ENCODE measurements at regions not wholly inside any gene's neighbourhood (a gene's known extent, or its start where the extent isn't known, plus 50 kb on each side); places are given as distances from the start of the nearest gene placed in this dataset.
"Not testable (repeated sequence)": the region's sequence is repeated elsewhere in the genome, so short reads cannot be mapped to it uniquely, and the experiment has no call there.

DNA sequence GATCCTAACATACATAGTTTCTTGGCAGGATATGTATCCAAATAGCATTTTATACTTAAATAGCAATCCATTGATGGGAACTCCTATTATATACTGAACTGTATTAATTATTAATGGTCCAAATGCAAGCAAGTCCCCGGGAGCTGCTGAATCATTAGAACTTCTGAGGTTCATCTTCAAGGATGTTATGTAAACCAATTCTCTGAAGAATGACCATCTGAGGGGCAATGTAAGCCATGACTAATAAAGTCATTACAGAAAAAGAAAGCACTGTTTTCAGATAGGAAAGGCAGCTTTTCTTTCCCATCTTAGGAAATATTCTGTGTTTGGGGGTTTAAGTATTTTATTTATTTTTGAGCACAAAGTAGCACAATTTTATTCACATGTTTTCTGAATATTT lies 166.1 kb upstream of the SLC16A7 start:
- Histone ChIP-seq H3K36me3 (ENCODE audit: insufficient read depth, low read length) (no peaks in the 10 kb centered on the region), H3K9me2 (ENCODE audit: insufficient read depth, low read length) (no peaks in the 10 kb centered on the region), H4K20me1 (ENCODE audit: insufficient read depth, low read length) (no peaks in the 10 kb centered on the region), H3K4me3 (ENCODE audit: low read depth, low read length, poor library complexity, severe bottlenecking) (no peak overlapping the region), H3K4me2 (ENCODE audit: low read length) (no peak overlapping the region), H3K27ac (ENCODE audit: low read depth, low read length, poor library complexity, severe bottlenecking) (no peak overlapping the region), H3K4me1 (ENCODE audit: insufficient read depth, low read length, poor library complexity, severe bottlenecking) (no peaks in the 10 kb centered on the region), H2AFZ (ENCODE audit: low read length) (no peak overlapping the region), H3K9me3 (ENCODE audit: low read length) (no peaks in the 10 kb centered on the region), H3K79me2 (ENCODE audit: insufficient read depth, low read depth, low read length) (no peaks in the 10 kb centered on the region)
- intact Hi-C loops (cut with micrococcal nuclease; ENCODE audit: unreplicated experiment) = no loop called here
- BruUV-seq (replicated peaks) = no TSS peak
- POLR2A ChIA-PET = interaction anchor here (1.1 kb wide), 1 partner anchor 11 kb away, joined by 3 read pairs; no protein-coding TSS in a partner anchor
- no peak for DNase-seq (ENCODE audit: low spot score)
- no peak for TF ChIP-seq EZH2phosphoT487 (IDR thresholded peaks at IDR 0.05; ENCODE audit: borderline replicate concordance, low read depth, low read length)
- TF ChIP-seq, protein P1, sequence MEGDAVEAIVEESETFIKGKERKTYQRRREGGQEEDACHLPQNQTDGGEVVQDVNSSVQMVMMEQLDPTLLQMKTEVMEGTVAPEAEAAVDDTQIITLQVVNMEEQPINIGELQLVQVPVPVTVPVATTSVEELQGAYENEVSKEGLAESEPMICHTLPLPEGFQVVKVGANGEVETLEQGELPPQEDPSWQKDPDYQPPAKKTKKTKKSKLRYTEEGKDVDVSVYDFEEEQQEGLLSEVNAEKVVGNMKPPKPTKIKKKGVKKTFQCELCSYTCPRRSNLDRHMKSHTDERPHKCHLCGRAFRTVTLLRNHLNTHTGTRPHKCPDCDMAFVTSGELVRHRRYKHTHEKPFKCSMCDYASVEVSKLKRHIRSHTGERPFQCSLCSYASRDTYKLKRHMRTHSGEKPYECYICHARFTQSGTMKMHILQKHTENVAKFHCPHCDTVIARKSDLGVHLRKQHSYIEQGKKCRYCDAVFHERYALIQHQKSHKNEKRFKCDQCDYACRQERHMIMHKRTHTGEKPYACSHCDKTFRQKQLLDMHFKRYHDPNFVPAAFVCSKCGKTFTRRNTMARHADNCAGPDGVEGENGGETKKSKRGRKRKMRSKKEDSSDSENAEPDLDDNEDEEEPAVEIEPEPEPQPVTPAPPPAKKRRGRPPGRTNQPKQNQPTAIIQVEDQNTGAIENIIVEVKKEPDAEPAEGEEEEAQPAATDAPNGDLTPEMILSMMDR (conservative IDR thresholded peaks at IDR 0.05; ENCODE audit: low read length) = no peak
- CTCF ChIA-PET (ENCODE audit: unreplicated experiment) = no interaction called here

DNA sequence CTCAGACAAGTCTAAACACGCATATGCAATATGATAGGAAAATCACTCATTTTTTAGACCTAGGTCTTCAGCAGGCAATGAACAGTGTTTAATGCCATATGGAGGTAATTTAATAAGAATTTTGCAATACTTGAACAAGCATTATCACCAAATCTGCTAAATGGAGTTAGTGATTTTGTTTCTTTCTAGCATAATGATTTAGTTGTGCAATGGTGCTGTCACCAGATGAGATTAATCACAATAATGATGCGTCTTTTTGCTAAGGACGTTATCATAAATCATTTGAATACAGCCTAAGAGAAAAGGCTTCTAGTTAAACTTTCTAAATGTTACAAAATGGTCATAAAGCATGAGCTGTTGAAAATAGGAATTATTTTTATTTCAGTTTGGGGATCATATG lies 170.0 kb upstream of the SLC16A7 start:
- Histone ChIP-seq H2AFZ (ENCODE audit: low read length) (no peak overlapping the region), H3K79me2 (ENCODE audit: insufficient read depth, low read depth, low read length) (no peaks in the 10 kb centered on the region), H3K27ac (ENCODE audit: low read depth, low read length, poor library complexity, severe bottlenecking) (no peak overlapping the region), H4K20me1 (ENCODE audit: insufficient read depth, low read length) (no peaks in the 10 kb centered on the region), H3K4me3 (ENCODE audit: low read depth, low read length, poor library complexity, severe bottlenecking) (no peak overlapping the region), H3K36me3 (ENCODE audit: insufficient read depth, low read length) (no peaks in the 10 kb centered on the region), H3K4me1 (ENCODE audit: insufficient read depth, low read length, poor library complexity, severe bottlenecking) (no peaks in the 10 kb centered on the region), H3K9me2 (ENCODE audit: insufficient read depth, low read length) (no peaks in the 10 kb centered on the region), H3K4me2 (ENCODE audit: low read length) (no peak overlapping the region), H3K9me3 (ENCODE audit: low read length) (no peaks in the 10 kb centered on the region)
- ChIA-PET POLR2A (no interaction called here), CTCF (ENCODE audit: unreplicated experiment) (no interaction called here)
- intact Hi-C loops (cut with micrococcal nuclease; ENCODE audit: unreplicated experiment) = no loop called here
- no peak for TF ChIP-seq EZH2phosphoT487 (IDR thresholded peaks at IDR 0.05; ENCODE audit: borderline replicate concordance, low read depth, low read length)
- TF ChIP-seq, protein P1 (conservative IDR thresholded peaks at IDR 0.05; ENCODE audit: low read length) = no peak
- BruUV-seq (replicated peaks) = no TSS peak
- no peak for DNase-seq (ENCODE audit: low spot score)

DNA sequence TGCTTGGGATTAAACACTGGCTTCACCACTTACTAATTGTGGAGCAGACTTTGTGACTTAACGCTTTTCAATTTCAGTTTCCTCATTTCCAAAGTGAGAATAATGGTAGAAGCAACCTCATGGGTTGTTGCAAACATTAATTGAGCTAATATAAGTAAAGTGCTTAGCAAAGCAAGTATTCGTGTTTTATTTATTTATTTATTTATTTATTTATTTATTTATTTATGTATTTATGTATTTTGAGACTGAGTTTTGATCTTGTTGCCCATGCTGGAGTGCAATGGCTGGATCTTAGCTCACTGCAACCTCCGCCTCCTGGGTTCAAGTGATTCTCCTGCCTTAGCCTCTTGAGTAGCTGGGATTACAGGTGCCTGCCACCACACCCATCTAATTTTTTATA lies 171.2 kb upstream of the SLC16A7 start:
- not testable (repeated sequence) for BruUV-seq (replicated peaks)

More for the DNA sequence above, 171.2 kb upstream of the SLC16A7 start:
- H3K4me1 ChIP-seq (ENCODE audit: insufficient read depth, low read length, poor library complexity, severe bottlenecking); H3K27ac ChIP-seq (ENCODE audit: low read depth, low read length, poor library complexity, severe bottlenecking); H3K79me2 ChIP-seq (ENCODE audit: insufficient read depth, low read depth, low read length); CTCF ChIA-PET (ENCODE audit: unreplicated experiment); H4K20me1 ChIP-seq (ENCODE audit: insufficient read depth, low read length); H2AFZ ChIP-seq (ENCODE audit: low read length); H3K36me3 ChIP-seq (ENCODE audit: insufficient read depth, low read length); intact Hi-C loops (cut with micrococcal nuclease; ENCODE audit: unreplicated experiment); H3K4me2 ChIP-seq (ENCODE audit: low read length); H3K9me2 ChIP-seq (ENCODE audit: insufficient read depth, low read length); DNase-seq (ENCODE audit: low spot score); H3K4me3 ChIP-seq (ENCODE audit: low read depth, low read length, poor library complexity, severe bottlenecking); H3K9me3 ChIP-seq (ENCODE audit: low read length): not testable (repeated sequence)
- POLR2A ChIA-PET = interaction anchor here (0.6 kb wide), 1 partner anchor 31 kb away, joined by 3 read pairs; no protein-coding TSS in a partner anchor
